CD14-positive monocyte (primary cell): ENCODE measurements at regions not wholly inside any gene's neighbourhood (a gene's known extent, or its start where the extent isn't known, plus 50 kb on each side); places are given as distances from the start of the nearest gene placed in this dataset.

Experiments
- DNase-seq, 3 donors: peaks; one replicate each; pipeline ENCODE4 v3.0.0-alpha.2; 2011 to 2022
- H2AFZ ChIP-seq: 2 replicates; pipeline ENCODE4 v1.6.0; 2012; ENCODE audit warnings: mild to moderate bottlenecking, low read depth, low read length, inconsistent platforms; ENCODE audit not compliant: insufficient read depth, poor library complexity, severe bottlenecking
- H3K27ac ChIP-seq, 2 donors: 1 replicate in 1 of 2; 2 replicates in 1 of 2; pipeline ENCODE4 v1.5.1; 2012 to 2013; ENCODE audit warnings: low read length in 2 of 2, control low read depth in 1 of 2, inconsistent platforms in 1 of 2, low read depth in 1 of 2, mild to moderate bottlenecking in 1 of 2
- H3K27me3 ChIP-seq, 2 donors: one replicate each; pipeline versions ENCODE4 v1.6.0 to v1.6.1; 2011 to 2013; ENCODE audit warnings: low read length in 2 of 2; ENCODE audit not compliant: control insufficient read depth in 2 of 2, insufficient read depth in 2 of 2
- H3K36me3 ChIP-seq, 2 donors: replicated peaks in 1 of 2; 1 replicate in 1 of 2; 2 replicates in 1 of 2; pipeline versions ENCODE4 v1.5.1 to v1.6.1; 2012 to 2013; ENCODE audit warnings: low read length in 2 of 2, control low read depth in 1 of 2, inconsistent platforms in 1 of 2, mild to moderate bottlenecking in 1 of 2; ENCODE audit not compliant: insufficient read depth in 2 of 2, control insufficient read depth in 1 of 2
- H3K4me1 ChIP-seq, 2 donors: 1 replicate in 1 of 2; 2 replicates in 1 of 2; pipeline versions ENCODE4 v1.5.1 to v1.6.1; 2012 to 2013; ENCODE audit warnings: low read length in 2 of 2, control low read depth in 1 of 2, inconsistent platforms in 1 of 2, mild to moderate bottlenecking in 1 of 2, moderate library complexity in 1 of 2; ENCODE audit not compliant: insufficient read depth in 2 of 2, control insufficient read depth in 1 of 2
- H3K4me2 ChIP-seq: replicated peaks from 2 replicates; pipeline ENCODE3; 2012; ENCODE audit warnings: low read length, moderate library complexity, mild to moderate bottlenecking; ENCODE audit not compliant: poor library complexity, severe bottlenecking; ENCODE audit errors: extremely low read depth
- H3K4me3 ChIP-seq, 3 experiments: fragments of 200-600 bp in 1 of 3; sonication (generic) in 1 of 3; replicated peaks in 1 of 3; 1 replicate in 2 of 3; 2 replicates in 1 of 3; pipeline ENCODE4 v1.5.1; 2011 to 2013; ENCODE audit warnings: low read length in 3 of 3, mild to moderate bottlenecking in 3 of 3, control low read depth in 2 of 3, low read depth in 2 of 3, inconsistent platforms in 1 of 3, moderate library complexity in 1 of 3
- H3K79me2 ChIP-seq: 2 replicates; pipeline ENCODE4 v1.6.0; 2012; ENCODE audit warnings: mild to moderate bottlenecking, control low read depth, inconsistent platforms, low read length, moderate library complexity; ENCODE audit not compliant: insufficient read depth
- H3K9ac ChIP-seq: 2 replicates; pipeline ENCODE4 v1.6.0; 2017; ENCODE audit warnings: low read length, mild to moderate bottlenecking; ENCODE audit not compliant: insufficient read depth, poor library complexity, severe bottlenecking
- H3K9me3 ChIP-seq, 2 donors: replicated peaks in 1 of 2; 1 replicate in 1 of 2; 2 replicates in 1 of 2; pipeline versions ENCODE4 v1.5.1 to v1.6.1; 2012 to 2013; ENCODE audit warnings: low read length in 2 of 2, control low read depth in 1 of 2; ENCODE audit not compliant: control insufficient read depth in 1 of 2, insufficient read depth in 1 of 2
- H4K20me1 ChIP-seq: 2 replicates; pipeline ENCODE4 v1.6.0; 2012; ENCODE audit warnings: mild to moderate bottlenecking, low read length, control low read depth, moderate library complexity; ENCODE audit not compliant: insufficient read depth
- H3K27ac Mint-ChIP-seq, 7 donors: one replicate each; pipeline ENCODE4 v1.8.0; 2020; ENCODE audit warnings: mild to moderate bottlenecking in 7 of 7, mixed read lengths in 7 of 7, moderate library complexity in 6 of 7, inconsistent platforms in 2 of 7
- H3K27me3 Mint-ChIP-seq, 3 donors: one replicate each; pipeline ENCODE4 v1.8.0; 2021 to 2022; ENCODE audit warnings: low read depth in 3 of 3, mild to moderate bottlenecking in 3 of 3, mixed read lengths in 3 of 3, moderate library complexity in 3 of 3, inconsistent platforms in 1 of 3
- H3K36me3 Mint-ChIP-seq, 2 donors: one replicate each; pipeline ENCODE4 v1.8.0; 2020; ENCODE audit warnings: mixed read lengths in 2 of 2, inconsistent platforms in 1 of 2, mild to moderate bottlenecking in 1 of 2
- H3K4me1 Mint-ChIP-seq: one replicate; pipeline ENCODE4 v1.8.0; 2020; ENCODE audit warnings: mild to moderate bottlenecking, mixed read lengths
- H3K4me3 Mint-ChIP-seq, 2 donors: one replicate each; pipeline ENCODE4 v1.8.0; 2020; ENCODE audit warnings: mild to moderate bottlenecking in 2 of 2, mixed read lengths in 2 of 2, moderate library complexity in 1 of 2
- H3K9me3 Mint-ChIP-seq, 7 donors: one replicate each; pipeline ENCODE4 v1.8.0; 2020 to 2022; ENCODE audit warnings: mixed read lengths in 7 of 7, mild to moderate bottlenecking in 6 of 7, moderate library complexity in 6 of 7, inconsistent platforms in 2 of 7
- CTCF ChIP-seq: fragments of 200-600 bp; IDR thresholded peaks from one replicate; pipeline ENCODE4 v1.8.0; 2022; ENCODE audit warnings: antibody characterized with exemption, mild to moderate bottlenecking
- WGBS: methylation state at CpG from one replicate; pipeline ENCODE4 v1.1.5; 2013; ENCODE audit warnings: missing lambda C conversion rate; ENCODE audit not compliant: insufficient coverage; 5-methylcytosine and 5-hydroxymethylcytosine counted together
- intact Hi-C, 2 donors: fragments of 100-400 bp; cut with micrococcal nuclease; formaldehyde crosslinking; loops; one replicate each; pipeline versions ENCODE4 v1.15.0 to v1.15.1; 2023

GRCh38 chr7:31457551-31457950 is 56.3 kb upstream of the ITPRID1 start:
- TF ChIP-seq CTCF, result no peak
- H3K9me3 Mint-ChIP-seq, result peaks cover 0 to 3% (median 0%) of the 10 kb centered on the region in 7 donors
- H3K27me3 Mint-ChIP-seq, result peaks cover 3 to 4% (median 4%) of the 10 kb centered on the region in 3 donors
- H3K9me3 ChIP-seq, result no peaks in the 10 kb centered on the region
- no peaks in the 10 kb centered on the region for H3K4me1 ChIP-seq
- no peak overlapping the region for H3K27ac Mint-ChIP-seq
- H3K9ac ChIP-seq, result no peak overlapping the region
- DNase-seq, result no peak
- H3K79me2 ChIP-seq, result no peaks in the 10 kb centered on the region
- no peaks in the 10 kb centered on the region for H3K36me3 Mint-ChIP-seq
- no peaks in the 10 kb centered on the region for H3K27me3 ChIP-seq
- H3K4me3 Mint-ChIP-seq, result no peak overlapping the region
- no peaks in the 10 kb centered on the region for H4K20me1 ChIP-seq
- H3K36me3 ChIP-seq, result no peaks in the 10 kb centered on the region
- H3K4me1 Mint-ChIP-seq, result no peaks in the 10 kb centered on the region
- intact Hi-C loops, result no loop called here
- no peak overlapping the region for H2AFZ ChIP-seq
- 76% methylated on average over 3 of the region's 5 CpGs for whole genome bisulfite sequencing
- H3K4me2 ChIP-seq, result no peak overlapping the region
- no peak overlapping the region for H3K27ac ChIP-seq
- no peak overlapping the region for H3K4me3 ChIP-seq

- Histone ChIP-seq H3K36me3 (no peaks in the 10 kb centered on the region), H3K79me2 (no peaks in the 10 kb centered on the region), H4K20me1 (no peaks in the 10 kb centered on the region), H3K9ac (no peak overlapping the region), H3K4me1 (no peaks in the 10 kb centered on the region), H3K4me3 (no peak overlapping the region), H2AFZ (no peak overlapping the region), H3K27me3 (no peaks in the 10 kb centered on the region), H3K9me3 (no peaks in the 10 kb centered on the region), H3K4me2 (no peak overlapping the region), H3K27ac (no peak overlapping the region)
- H3K27me3 Mint-ChIP-seq, result peaks cover 3 to 4% (median 4%) of the 10 kb centered on the region in 3 donors
- H3K4me3 Mint-ChIP-seq, result no peak overlapping the region
- intact Hi-C loops, result no loop called here
- no peaks in the 10 kb centered on the region for H3K36me3 Mint-ChIP-seq
- DNase-seq, result no peak
- no peak for TF ChIP-seq CTCF
- H3K4me1 Mint-ChIP-seq, result no peaks in the 10 kb centered on the region
- H3K27ac Mint-ChIP-seq, result no peak overlapping the region
- H3K9me3 Mint-ChIP-seq, result peaks cover 0 to 3% (median 0%) of the 10 kb centered on the region in 7 donors
- no CpG with 5 or more reads among the region's 4 CpGs for WGBS
Measured at GRCh38 chr7:31458203-31458602, 55.7 kb upstream of the ITPRID1 start.
